Natural killer cell treated with Interleukin-12 subunit alpha and Interleukin-12 subunit beta and Interleukin-15 and Interleukin-18, amount 100 ng/mL, for 72 hours (primary cell): ENCODE measurements at regions not wholly inside any gene's neighbourhood (a gene's known extent, or its start where the extent isn't known, plus 50 kb on each side); places are given as distances from the start of the nearest gene placed in this dataset.
A peak's percentile ranks its signal among the peaks of the same experiment; 100 is the strongest.

ENCODE experiments used
- ATAC-seq, 2 donors: fragments of 150-1000 bp; cut with Tn5 transposase in 1 of 2; sonication (Bioruptor Pico), chemical (Tn5 transposase) in 1 of 2; 2 replicates each; pipeline ENCODE4 v1.10.0; 2021
- DNase-seq: peaks from one replicate; pipeline ENCODE4 v3.0.0; 2022; ENCODE audit warnings: low spot score
- H3K27ac Mint-ChIP-seq, 2 donors: 1 replicate in 1 of 2; 2 replicates in 1 of 2; pipeline ENCODE4 v1.8.0; 2022; ENCODE audit warnings: mixed read lengths in 2 of 2, mild to moderate bottlenecking in 1 of 2, moderate library complexity in 1 of 2
- H3K27me3 Mint-ChIP-seq, 2 donors: 1 replicate in 1 of 2; 2 replicates in 1 of 2; pipeline ENCODE4 v1.8.0; 2022; ENCODE audit warnings: mixed read lengths in 2 of 2
- H3K36me3 Mint-ChIP-seq: one replicate; pipeline ENCODE4 v1.8.0; 2022; ENCODE audit warnings: mixed read lengths
- H3K4me1 Mint-ChIP-seq, 2 donors: 1 replicate in 1 of 2; 2 replicates in 1 of 2; pipeline ENCODE4 v1.8.0; 2022; ENCODE audit warnings: low read depth in 2 of 2, mixed read lengths in 2 of 2, mild to moderate bottlenecking in 1 of 2
- H3K4me3 Mint-ChIP-seq: one replicate; pipeline ENCODE4 v1.8.0; 2022; ENCODE audit warnings: mixed read lengths
- H3K9me3 Mint-ChIP-seq: 2 replicates; pipeline ENCODE4 v1.8.0; 2022; ENCODE audit warnings: mixed read lengths

- Mint-ChIP-seq H3K36me3 (no peaks in the 10 kb centered on the region), H3K9me3 (no peaks in the 10 kb centered on the region), H3K27ac (no peak overlapping the region), H3K27me3 (peaks cover 33 to 54% of the 10 kb centered on the region in 2 donors), H3K4me3 (no peak overlapping the region), H3K4me1 (peaks cover 0 to under 1% of the 10 kb centered on the region in 2 donors)
- ATAC-seq, result no peak
- DNase-seq, result no peak
These were observed 212.4 kb upstream of the PKDCC start for GRCh38 chr2:41835401-41835800.

- Mint-ChIP-seq H3K9me3 (no peaks in the 10 kb centered on the region), H3K27ac (no peak overlapping the region), H3K36me3 (no peaks in the 10 kb centered on the region), H3K4me1 (peaks cover 12 to 13% of the 10 kb centered on the region in 2 donors), H3K4me3 (no peak overlapping the region), H3K27me3 (peaks cover 28 to 48% of the 10 kb centered on the region in 2 donors)
- DNase-seq (no peak), ATAC-seq (no peak)
These were observed 210.9 kb upstream of the PKDCC start for GRCh38 chr2:41836948-41837347.

- peaks cover 12 to 13% of the 10 kb centered on the region in 2 donors for H3K4me1 Mint-ChIP-seq
- H3K27me3 Mint-ChIP-seq, result peaks cover 28 to 48% of the 10 kb centered on the region in 2 donors
- ATAC-seq, result no peak
- no peaks in the 10 kb centered on the region for H3K9me3 Mint-ChIP-seq
- H3K4me3 Mint-ChIP-seq, result no peak overlapping the region
- H3K27ac Mint-ChIP-seq, result no peak overlapping the region
- DNase-seq, result no peak
- H3K36me3 Mint-ChIP-seq, result no peaks in the 10 kb centered on the region
These were observed 210.2 kb upstream of the PKDCC start for GRCh38 chr2:41837610-41838009.

GRCh38 chr2:41840702-41841551, 206.9 kb upstream of the PKDCC start:
- Mint-ChIP-seq H3K4me1 (peaks cover 12 to 13% of the 10 kb centered on the region in 2 donors), H3K9me3 (no peaks in the 10 kb centered on the region), H3K4me3 (peak overlapping the region; percentile 96), H3K27ac (peak overlapping the region; percentile 50 to 65), H3K27me3 (peaks cover 30 to 36% of the 10 kb centered on the region in 2 donors), H3K36me3 (no peaks in the 10 kb centered on the region)
- ATAC-seq, result peak; percentile 100
- DNase-seq, result peak; percentile 95

GRCh38 chr2:41846962-41847361, 200.9 kb upstream of the PKDCC start:
- Mint-ChIP-seq H3K27ac (no peak overlapping the region), H3K36me3 (no peaks in the 10 kb centered on the region), H3K9me3 (no peaks in the 10 kb centered on the region), H3K27me3 (peaks cover 33 to 41% of the 10 kb centered on the region in 2 donors), H3K4me1 (no peaks in the 10 kb centered on the region), H3K4me3 (no peak overlapping the region)
- ATAC-seq (no peak), DNase-seq (no peak)

GRCh38 chr2:41847744-41848441, 199.9 kb upstream of the PKDCC start:
- no peak overlapping the region for H3K4me3 Mint-ChIP-seq
- H3K27me3 Mint-ChIP-seq, result peaks cover 35 to 46% of the 10 kb centered on the region in 2 donors
- no peaks in the 10 kb centered on the region for H3K36me3 Mint-ChIP-seq
- DNase-seq, result no peak
- ATAC-seq, result no peak
- H3K27ac Mint-ChIP-seq, result no peak overlapping the region
- no peaks in the 10 kb centered on the region for H3K4me1 Mint-ChIP-seq
- H3K9me3 Mint-ChIP-seq, result no peaks in the 10 kb centered on the region

GRCh38 chr2:41851554-41851953, 196.3 kb upstream of the PKDCC start:
- no peaks in the 10 kb centered on the region for H3K9me3 Mint-ChIP-seq
- H3K4me3 Mint-ChIP-seq, result no peak overlapping the region
- no peaks in the 10 kb centered on the region for H3K4me1 Mint-ChIP-seq
- H3K36me3 Mint-ChIP-seq, result no peaks in the 10 kb centered on the region
- peaks cover 21 to 29% of the 10 kb centered on the region in 2 donors for H3K27me3 Mint-ChIP-seq
- H3K27ac Mint-ChIP-seq, result no peak overlapping the region
- no peak for DNase-seq
- no peak for ATAC-seq

- no peak for ATAC-seq
These were observed 194.2 kb upstream of the PKDCC start for GRCh38 chr2:41853427-41854191.

GRCh38 chr2:41854227-41854626, 193.6 kb upstream of the PKDCC start:
- peak; percentile 32 to 38 for ATAC-seq
- Mint-ChIP-seq H3K4me1 (no peaks in the 10 kb centered on the region), H3K27ac (no peak overlapping the region), H3K27me3 (peaks cover 14 to 15% of the 10 kb centered on the region in 2 donors), H3K4me3 (no peak overlapping the region), H3K9me3 (no peaks in the 10 kb centered on the region), H3K36me3 (no peaks in the 10 kb centered on the region)
- no peak for DNase-seq

More at GRCh38 chr2:41853427-41854191, 194.2 kb upstream of the PKDCC start:
- Mint-ChIP-seq H3K27me3 (peaks cover 16 to 17% of the 10 kb centered on the region in 2 donors), H3K4me1 (no peaks in the 10 kb centered on the region), H3K27ac (no peak overlapping the region), H3K9me3 (no peaks in the 10 kb centered on the region), H3K36me3 (no peaks in the 10 kb centered on the region), H3K4me3 (no peak overlapping the region)
- no peak for DNase-seq

GRCh38 chr2:41856946-41857345, 190.9 kb upstream of the PKDCC start:
- Mint-ChIP-seq H3K27me3 (peaks cover 11 to 15% of the 10 kb centered on the region in 2 donors), H3K9me3 (no peaks in the 10 kb centered on the region), H3K27ac (no peak overlapping the region), H3K4me3 (no peak overlapping the region), H3K4me1 (no peaks in the 10 kb centered on the region), H3K36me3 (no peaks in the 10 kb centered on the region)
- no peak for ATAC-seq
- DNase-seq, result no peak

GRCh38 chr2:41859615-41860514, 188.0 kb upstream of the PKDCC start:
- no peaks in the 10 kb centered on the region for H3K4me1 Mint-ChIP-seq
- no peaks in the 10 kb centered on the region for H3K36me3 Mint-ChIP-seq
- no peak overlapping the region for H3K27ac Mint-ChIP-seq
- DNase-seq (no peak), ATAC-seq (no peak)
- H3K27me3 Mint-ChIP-seq, result peaks cover 16 to 18% of the 10 kb centered on the region in 2 donors
- no peaks in the 10 kb centered on the region for H3K9me3 Mint-ChIP-seq
- no peak overlapping the region for H3K4me3 Mint-ChIP-seq

GRCh38 chr2:41863062-41863461, 184.8 kb upstream of the PKDCC start:
- Mint-ChIP-seq H3K27me3 (peaks cover 25 to 37% of the 10 kb centered on the region in 2 donors), H3K36me3 (no peaks in the 10 kb centered on the region), H3K27ac (no peak overlapping the region), H3K4me3 (no peak overlapping the region), H3K9me3 (no peaks in the 10 kb centered on the region), H3K4me1 (no peaks in the 10 kb centered on the region)
- ATAC-seq, result no peak
- no peak for DNase-seq

GRCh38 chr2:41865263-41865662, 182.6 kb upstream of the PKDCC start:
- DNase-seq (no peak), ATAC-seq (no peak)
- H3K27ac Mint-ChIP-seq, result no peak overlapping the region
- no peaks in the 10 kb centered on the region for H3K9me3 Mint-ChIP-seq
- H3K27me3 Mint-ChIP-seq, result peaks cover 20 to 31% of the 10 kb centered on the region in 2 donors
- H3K4me3 Mint-ChIP-seq, result no peak overlapping the region
- H3K36me3 Mint-ChIP-seq, result no peaks in the 10 kb centered on the region
- H3K4me1 Mint-ChIP-seq, result no peaks in the 10 kb centered on the region
